SU-DHL-6 (cell line): ENCODE measurements at regions not wholly inside any gene's neighbourhood (a gene's known extent, or its start where the extent isn't known, plus 50 kb on each side); places are given as distances from the start of the nearest gene placed in this dataset.

Experiments
- H2AFZ ChIP-seq: fragments of 200-600 bp; sonication (generic); 2 replicates; pipeline ENCODE4 v1.6.1; 2014; ENCODE audit warnings: low read depth, mild to moderate bottlenecking, moderate library complexity, mixed read lengths, antibody characterized with exemption, low read length; ENCODE audit not compliant: severe bottlenecking
- H3F3A ChIP-seq: fragments of 200-600 bp; shearing (Covaris generic); 2 replicates; pipeline ENCODE4 v1.6.0; 2016; ENCODE audit warnings: antibody characterized with exemption, mild to moderate bottlenecking; ENCODE audit not compliant: insufficient read depth
- H3K27ac ChIP-seq: fragments of 200-600 bp; sonication (generic); 2 replicates; pipeline ENCODE4 v1.5.1; 2016; ENCODE audit warnings: low read depth, mild to moderate bottlenecking, low read length, moderate library complexity, mixed read lengths
- H3K27me3 ChIP-seq: fragments of 200-600 bp; sonication (generic), shearing (Covaris generic); 2 replicates; pipeline ENCODE4 v1.6.0; 2014; ENCODE audit warnings: mild to moderate bottlenecking, low read length
- H3K36me3 ChIP-seq: fragments of 200-600 bp; sonication (generic); 2 replicates; pipeline ENCODE4 v1.6.1; 2014; ENCODE audit warnings: mild to moderate bottlenecking, low read length, mixed read lengths
- H3K4me2 ChIP-seq: fragments of 300-600, 200-600 bp; shearing (Covaris generic), sonication (generic); 2 replicates; pipeline ENCODE4 v1.6.0; 2014; ENCODE audit warnings: low read length, low read depth, mild to moderate bottlenecking; ENCODE audit not compliant: poor library complexity, severe bottlenecking
- H3K4me3 ChIP-seq: fragments of 200-600 bp; sonication (generic); 2 replicates; pipeline ENCODE4 v1.5.1; 2014; ENCODE audit warnings: antibody characterized with exemption, low read length, mild to moderate bottlenecking, mixed read lengths; ENCODE audit not compliant: insufficient read depth, poor library complexity, severe bottlenecking
- H3K79me2 ChIP-seq: fragments of 200-600 bp; sonication (generic); 2 replicates; pipeline ENCODE4 v1.6.1; 2014; ENCODE audit warnings: mild to moderate bottlenecking, low read length, moderate library complexity; ENCODE audit not compliant: insufficient read depth
- H3K9ac ChIP-seq: fragments of 200-600 bp; sonication (generic); 2 replicates; pipeline ENCODE4 v1.7.0; 2014; ENCODE audit warnings: mild to moderate bottlenecking, low read length
- H3K9me2 ChIP-seq: fragments of 200-600 bp; sonication (generic); replicated peaks from 2 replicates; pipeline ENCODE4 v1.6.1; 2014; ENCODE audit warnings: low read length; ENCODE audit not compliant: insufficient read depth
- H3K9me3 ChIP-seq: fragments of 200-600 bp; sonication (generic); 2 replicates; pipeline ENCODE4 v1.6.1; 2014; ENCODE audit warnings: low read length, mixed read lengths; ENCODE audit not compliant: insufficient read depth
- H4K20me1 ChIP-seq: fragments of 200-600 bp; sonication (generic); 2 replicates; pipeline ENCODE4 v1.6.1; 2014; ENCODE audit warnings: low read depth, mild to moderate bottlenecking, antibody characterized with exemption, low read length, moderate library complexity, mixed read lengths
- EZH2phosphoT487 ChIP-seq: fragments of 200-600 bp; sonication (generic), shearing (Covaris generic); conservative IDR thresholded peaks from 2 replicates; pipeline ENCODE4 v1.6.1; 2018; ENCODE audit warnings: mild to moderate bottlenecking, antibody characterized with exemption, low read length, moderate library complexity, mixed read lengths
- TF ChIP-seq, protein P1 (sequence below): fragments of 200-600 bp; sonication (generic); IDR thresholded peaks from one replicate; pipeline ENCODE4 v1.5.1; 2017; ENCODE audit warnings: antibody characterized with exemption, mild to moderate bottlenecking, low read length, moderate library complexity; ENCODE audit not compliant: insufficient read depth, poor library complexity, severe bottlenecking

DNA sequence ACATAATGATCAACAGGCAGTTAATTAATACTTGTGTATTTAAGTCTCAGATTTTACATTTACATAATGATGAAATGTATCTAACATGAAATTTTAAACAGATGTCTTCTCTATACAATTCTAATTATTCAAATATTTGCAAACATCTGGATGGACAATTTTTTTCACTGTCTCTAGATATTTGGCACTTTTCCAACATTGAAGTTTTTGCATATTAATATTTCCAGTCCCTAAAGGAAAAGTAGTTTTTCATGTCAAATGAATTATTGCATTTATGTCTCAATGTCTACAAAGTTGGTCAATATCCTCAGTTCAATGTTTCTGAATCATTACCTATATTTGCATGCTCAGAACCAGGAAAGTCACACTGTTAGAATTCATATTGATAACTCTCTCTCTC is 560.9 kb upstream of the PKDCC start:
- no peaks in the 10 kb centered on the region for H3K9me2 ChIP-seq
- H4K20me1 ChIP-seq, result no peaks in the 10 kb centered on the region
- H3K4me2 ChIP-seq, result no peak overlapping the region
- H3K9ac ChIP-seq, result no peak overlapping the region
- H3K27ac ChIP-seq, result no peak overlapping the region
- TF ChIP-seq, protein P1, sequence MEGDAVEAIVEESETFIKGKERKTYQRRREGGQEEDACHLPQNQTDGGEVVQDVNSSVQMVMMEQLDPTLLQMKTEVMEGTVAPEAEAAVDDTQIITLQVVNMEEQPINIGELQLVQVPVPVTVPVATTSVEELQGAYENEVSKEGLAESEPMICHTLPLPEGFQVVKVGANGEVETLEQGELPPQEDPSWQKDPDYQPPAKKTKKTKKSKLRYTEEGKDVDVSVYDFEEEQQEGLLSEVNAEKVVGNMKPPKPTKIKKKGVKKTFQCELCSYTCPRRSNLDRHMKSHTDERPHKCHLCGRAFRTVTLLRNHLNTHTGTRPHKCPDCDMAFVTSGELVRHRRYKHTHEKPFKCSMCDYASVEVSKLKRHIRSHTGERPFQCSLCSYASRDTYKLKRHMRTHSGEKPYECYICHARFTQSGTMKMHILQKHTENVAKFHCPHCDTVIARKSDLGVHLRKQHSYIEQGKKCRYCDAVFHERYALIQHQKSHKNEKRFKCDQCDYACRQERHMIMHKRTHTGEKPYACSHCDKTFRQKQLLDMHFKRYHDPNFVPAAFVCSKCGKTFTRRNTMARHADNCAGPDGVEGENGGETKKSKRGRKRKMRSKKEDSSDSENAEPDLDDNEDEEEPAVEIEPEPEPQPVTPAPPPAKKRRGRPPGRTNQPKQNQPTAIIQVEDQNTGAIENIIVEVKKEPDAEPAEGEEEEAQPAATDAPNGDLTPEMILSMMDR, result no peak
- H3K79me2 ChIP-seq, result no peaks in the 10 kb centered on the region
- H3F3A ChIP-seq, result no peaks in the 10 kb centered on the region
- H3K36me3 ChIP-seq, result no peaks in the 10 kb centered on the region
- no peaks in the 10 kb centered on the region for H3K9me3 ChIP-seq
- no peaks in the 10 kb centered on the region for H3K27me3 ChIP-seq
- H2AFZ ChIP-seq, result no peak overlapping the region
- no peak overlapping the region for H3K4me3 ChIP-seq

DNA sequence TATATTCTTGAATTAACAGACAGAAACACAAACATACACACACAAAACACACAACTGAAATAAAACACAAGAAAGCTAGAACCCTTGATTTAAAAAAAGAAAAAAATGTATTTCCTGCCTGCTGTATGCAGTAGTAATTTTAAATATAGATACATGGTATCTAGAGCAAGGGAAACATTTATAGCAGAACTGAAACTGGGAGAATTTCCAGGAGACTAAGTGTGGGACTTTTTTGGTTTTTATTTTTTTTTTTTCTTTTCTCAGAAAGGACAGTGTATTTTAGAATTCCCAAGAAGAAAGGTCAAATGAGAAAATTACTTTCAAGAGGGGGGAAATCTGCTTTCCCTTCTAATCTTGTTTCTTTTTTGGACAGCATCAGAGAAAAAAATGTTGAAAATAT is 558.9 kb upstream of the PKDCC start:
- H3K36me3 ChIP-seq, result no peaks in the 10 kb centered on the region
- TF ChIP-seq, protein P1, result no peak
- TF ChIP-seq EZH2phosphoT487, result no peak
- no peak overlapping the region for H3K4me2 ChIP-seq
- no peaks in the 10 kb centered on the region for H3K9me2 ChIP-seq
- H4K20me1 ChIP-seq, result no peaks in the 10 kb centered on the region
- no peaks in the 10 kb centered on the region for H3K79me2 ChIP-seq
- H3K9me3 ChIP-seq, result no peaks in the 10 kb centered on the region
- no peak overlapping the region for H2AFZ ChIP-seq
- H3K27ac ChIP-seq, result no peak overlapping the region
- no peaks in the 10 kb centered on the region for H3F3A ChIP-seq
- no peak overlapping the region for H3K9ac ChIP-seq
- H3K4me3 ChIP-seq, result no peak overlapping the region
- no peaks in the 10 kb centered on the region for H3K27me3 ChIP-seq

DNA sequence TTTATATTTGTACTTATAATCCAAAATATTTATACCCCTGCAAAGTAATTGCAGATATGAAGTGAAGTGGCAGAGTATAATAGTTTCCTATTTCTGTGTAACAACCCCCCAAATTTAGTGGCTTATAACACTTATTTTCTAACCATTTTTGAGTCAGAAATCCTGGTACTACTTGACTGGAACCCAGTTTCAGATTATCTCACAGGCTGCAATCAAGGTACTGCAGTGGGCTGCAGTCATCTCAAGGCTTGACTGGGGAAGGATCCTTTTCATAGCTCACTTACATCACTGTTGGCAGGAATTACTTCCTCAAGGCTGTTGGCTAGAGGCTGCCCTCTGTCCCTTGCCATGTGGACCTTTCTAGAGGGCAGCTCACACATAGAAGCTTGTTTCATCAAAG is 558.2 kb upstream of the PKDCC start:
- no peak overlapping the region for H3K27ac ChIP-seq
- no peaks in the 10 kb centered on the region for H4K20me1 ChIP-seq
- H3K27me3 ChIP-seq, result no peaks in the 10 kb centered on the region
- peaks cover 4% of the 10 kb centered on the region; the same call in 1 of the 2 replicates for H3K9me3 ChIP-seq
- H2AFZ ChIP-seq, result no peak overlapping the region
- TF ChIP-seq EZH2phosphoT487, result no peak
- TF ChIP-seq, protein P1, result no peak
- no peaks in the 10 kb centered on the region for H3K9me2 ChIP-seq
- no peak overlapping the region for H3K4me3 ChIP-seq
- no peaks in the 10 kb centered on the region for H3K36me3 ChIP-seq
- H3K9ac ChIP-seq, result no peak overlapping the region
- no peak overlapping the region for H3K4me2 ChIP-seq
- H3F3A ChIP-seq, result no peaks in the 10 kb centered on the region
- no peaks in the 10 kb centered on the region for H3K79me2 ChIP-seq

DNA sequence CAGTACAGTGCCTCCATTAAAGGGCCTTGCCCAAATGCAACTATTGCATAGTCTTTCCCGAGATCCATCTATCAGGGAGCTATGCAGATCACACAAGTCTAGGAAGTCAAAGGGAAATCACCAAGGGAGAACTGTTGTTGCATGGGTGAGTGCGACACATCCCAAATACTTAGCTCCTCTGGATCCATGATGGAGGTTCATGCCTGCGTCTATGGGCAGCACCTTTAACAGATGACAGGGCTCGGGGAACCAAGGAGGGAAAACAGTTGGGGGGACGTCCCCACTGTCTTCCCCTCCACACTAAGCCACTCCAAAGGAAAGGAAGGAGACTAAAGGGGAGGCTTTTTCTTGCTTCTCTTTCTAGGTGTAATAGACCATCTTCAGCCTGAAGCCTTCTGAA is 552.8 kb upstream of the PKDCC start:
- H3K27ac ChIP-seq, result no peak overlapping the region
- peaks cover 26% of the 10 kb centered on the region for H3K9me3 ChIP-seq
- no peaks in the 10 kb centered on the region for H4K20me1 ChIP-seq
- TF ChIP-seq EZH2phosphoT487, result no peak
- TF ChIP-seq, protein P1, result no peak
- no peaks in the 10 kb centered on the region for H3K9me2 ChIP-seq
- no peak overlapping the region for H3K4me2 ChIP-seq
- H3K79me2 ChIP-seq, result no peaks in the 10 kb centered on the region
- no peak overlapping the region for H3K9ac ChIP-seq
- no peaks in the 10 kb centered on the region for H3K27me3 ChIP-seq
- H3F3A ChIP-seq, result no peaks in the 10 kb centered on the region
- H2AFZ ChIP-seq, result no peak overlapping the region
- no peaks in the 10 kb centered on the region for H3K36me3 ChIP-seq
- no peak overlapping the region for H3K4me3 ChIP-seq
